M059J (cell line): ENCODE measurements at regions not wholly inside any gene's neighbourhood (a gene's known extent, or its start where the extent isn't known, plus 50 kb on each side); places are given as distances from the start of the nearest gene placed in this dataset.
"Not testable (repeated sequence)": the region's sequence is repeated elsewhere in the genome, so short reads cannot be mapped to it uniquely, and the experiment has no call there.

Source experiments
- DNase-seq: peaks from one replicate; pipeline ENCODE4 v3.0.0-alpha.2; 2012; ENCODE audit warnings: low read depth

- no peak for DNase-seq
Measured at GRCh38 chr2:47964277-47964676, 58.0 kb upstream of the FBXO11 start.

GRCh38 chr2:47964722-47965434 is 58.6 kb upstream of the FBXO11 start:
- peak; percentile 54 for DNase-seq

- not testable (repeated sequence) for DNase-seq
Measured at GRCh38 chr2:47976728-47977127, 70.4 kb upstream of the FBXO11 start.

GRCh38 chr2:47984041-47984440 is 77.7 kb upstream of the FBXO11 start:
- DNase-seq: peak; percentile 76

GRCh38 chr2:47990503-47990902 is 84.2 kb upstream of the FBXO11 start:
- no peak for DNase-seq

- DNase-seq: no peak
Measured at GRCh38 chr2:47992671-47993070, 86.4 kb upstream of the FBXO11 start.

GRCh38 chr2:47996808-47997207 is 90.5 kb upstream of the FBXO11 start:
- DNase-seq: no peak

GRCh38 chr2:47999512-47999911 is 93.2 kb upstream of the FBXO11 start:
- no peak for DNase-seq

- DNase-seq: no peak
Measured at GRCh38 chr2:48001498-48001897, 95.2 kb upstream of the FBXO11 start.

GRCh38 chr2:48006094-48006493 is 99.8 kb upstream of the FBXO11 start:
- no peak for DNase-seq

- no peak for DNase-seq
Measured at GRCh38 chr2:48007699-48008268, 101.5 kb upstream of the FBXO11 start.

- DNase-seq: no peak
Measured at GRCh38 chr2:48009256-48009655, 103.0 kb upstream of the FBXO11 start.

- peak; percentile 4 for DNase-seq
Measured at GRCh38 chr2:48015421-48015820, 109.1 kb upstream of the FBXO11 start.

- DNase-seq: no peak
Measured at GRCh38 chr2:48016225-48017019, 110.1 kb upstream of the FBXO11 start.

- DNase-seq: no peak
Measured at GRCh38 chr2:48017136-48017535, 110.8 kb upstream of the FBXO11 start.

- no peak for DNase-seq
Measured at GRCh38 chr2:48018480-48018879, 112.2 kb upstream of the FBXO11 start.

- DNase-seq: no peak
Measured at GRCh38 chr2:48026865-48027264, 120.6 kb upstream of the FBXO11 start.

GRCh38 chr2:48032765-48033164 is 126.5 kb upstream of the FBXO11 start:
- no peak for DNase-seq

GRCh38 chr2:48034295-48034694 is 128.0 kb upstream of the FBXO11 start:
- no peak for DNase-seq

GRCh38 chr2:48036312-48036711 is 130.0 kb upstream of the FBXO11 start:
- no peak for DNase-seq

- no peak for DNase-seq
Measured at GRCh38 chr2:48039209-48039990, 133.1 kb upstream of the FBXO11 start.

- DNase-seq: no peak
Measured at GRCh38 chr2:48043131-48043700, 136.9 kb upstream of the FBXO11 start.
